HCT116 (cell line): ENCODE measurements at regions not wholly inside any gene's neighbourhood (a gene's known extent, or its start where the extent isn't known, plus 50 kb on each side); places are given as distances from the start of the nearest gene placed in this dataset.

ENCODE experiments used
- ATAC-seq: fragments of 200-7000 bp; cut with Tn5 transposase; 2 replicates; pipeline ENCODE4 v1.9.1; 2020; ENCODE audit warnings: mild to moderate bottlenecking, moderate library complexity
- BruUV-seq: library from RNA; stranded (reverse); fragments of 400-500 nt; replicated peaks from 2 replicates; lab custom pipeline; 2021; lab: Mats Ljungman, UMichigan
- CTCF ChIA-PET: fragments of 300-600 bp; sonication (Branson Sonifier 250); formaldehyde crosslinking; loops from one replicate; lab custom pipeline; 2021; ENCODE audit warnings: antibody characterized with exemption; lab: Charles Lee
- POLR2A ChIA-PET: fragments of 300-600, 350-600 bp; sonication (Branson Sonifier 250); formaldehyde crosslinking; loops from one replicate; lab custom pipeline; 2021; ENCODE audit warnings: antibody characterized with exemption; lab: Charles Lee
- RAD21 ChIA-PET, 2 experiments: fragments of 300-600 bp; sonication (Branson Sonifier 250); formaldehyde crosslinking; loops; one replicate each; lab custom pipeline; 2023; ENCODE audit warnings: low total read pairs in 2 of 2; ENCODE audit not compliant: uncharacterized antibody in 2 of 2, unreplicated experiment in 2 of 2, low non-redundant PET in 1 of 2; lab: Charles Lee
- DNase-seq: peaks from one replicate; pipeline ENCODE4 v3.0.0-alpha.2; 2010; ENCODE audit warnings: low read depth, low spot score
- H2AFZ ChIP-seq: fragments of 200-600 bp; shearing (Covaris generic), sonication (generic); 2 replicates; pipeline ENCODE4 v1.6.1; 2017; ENCODE audit warnings: low read depth, mixed run types, mixed read lengths, antibody characterized with exemption, low read length; ENCODE audit not compliant: poor library complexity, severe bottlenecking
- H3K27ac ChIP-seq: 2 replicates; pipeline ENCODE4 v1.5.1; 2012; ENCODE audit warnings: low read depth, low read length
- H3K27me3 ChIP-seq: fragments of 200-600 bp; sonication (generic); 2 replicates; pipeline ENCODE4 v1.6.1; 2016; ENCODE audit warnings: mixed run types, low read length, mixed read lengths; ENCODE audit not compliant: insufficient read depth
- H3K36me3 ChIP-seq, 2 experiments: fragments of 200-500 bp in 1 of 2; fragments of 200-600 bp in 1 of 2; sonication (Bioruptor generic) in 1 of 2; sonication (generic) in 1 of 2; 2 replicates each; pipeline versions ENCODE4 v1.5.1 to v1.6.1; 2014 to 2016; ENCODE audit warnings: low read length in 2 of 2, inconsistent platforms in 1 of 2, mixed read lengths in 1 of 2, mixed run types in 1 of 2; ENCODE audit not compliant: insufficient read depth in 2 of 2, control insufficient read depth in 1 of 2
- H3K4me1 ChIP-seq, 2 experiments: fragments of 200-600 bp in 1 of 2; sonication (generic) in 1 of 2; 2 replicates each; pipeline versions ENCODE4 v1.5.1 to v1.6.1; 2012 to 2017; ENCODE audit warnings: low read length in 2 of 2, inconsistent platforms in 1 of 2, mild to moderate bottlenecking in 1 of 2, mixed read lengths in 1 of 2, mixed run types in 1 of 2, moderate library complexity in 1 of 2; ENCODE audit not compliant: insufficient read depth in 2 of 2, control insufficient read depth in 1 of 2
- H3K4me2 ChIP-seq: fragments of 200-600 bp; sonication (generic); 2 replicates; pipeline ENCODE4 v1.6.1; 2017; ENCODE audit warnings: mixed run types, low read length, mixed read lengths
- H3K4me3 ChIP-seq, 2 experiments: fragments of 200-600 bp in 1 of 2; sonication (generic) in 1 of 2; replicated peaks in 1 of 2; 2 replicates each; pipeline ENCODE4 v1.5.1; 2011 to 2016; ENCODE audit warnings: low read length in 2 of 2, control low read depth in 1 of 2, low read depth in 1 of 2, mild to moderate bottlenecking in 1 of 2, mixed read lengths in 1 of 2, mixed run types in 1 of 2
- H3K79me2 ChIP-seq: fragments of 200-600 bp; sonication (generic); 2 replicates; pipeline ENCODE4 v1.6.1; 2017; ENCODE audit warnings: mild to moderate bottlenecking, mixed run types, low read length, moderate library complexity, mixed read lengths; ENCODE audit not compliant: insufficient read depth
- H3K9ac ChIP-seq: fragments of 200-600 bp; sonication (generic); 2 replicates; pipeline ENCODE4 v1.6.1; 2016; ENCODE audit warnings: low read length, mixed read lengths
- H3K9me2 ChIP-seq: fragments of 200-600 bp; sonication (generic), shearing (Covaris generic); 2 replicates; pipeline ENCODE4 v1.6.1; 2017; ENCODE audit warnings: mixed run types, mild to moderate bottlenecking, moderate library complexity; ENCODE audit not compliant: insufficient read depth
- H3K9me3 ChIP-seq, 2 experiments: fragments of 200-500 bp in 1 of 2; fragments of 200-600 bp in 1 of 2; sonication (Bioruptor generic) in 1 of 2; sonication (generic) in 1 of 2; 2 replicates each; pipeline ENCODE4 v1.6.1; 2014 to 2017; ENCODE audit warnings: low read length in 2 of 2, mixed read lengths in 2 of 2, inconsistent platforms in 1 of 2, low read depth in 1 of 2, mild to moderate bottlenecking in 1 of 2, mixed run types in 1 of 2, moderate library complexity in 1 of 2; ENCODE audit not compliant: control insufficient read depth in 1 of 2, insufficient read depth in 1 of 2
- H4K20me1 ChIP-seq: fragments of 200-600 bp; sonication (generic), shearing (Covaris generic); 2 replicates; pipeline ENCODE4 v1.6.1; 2017; ENCODE audit warnings: mixed run types, mild to moderate bottlenecking, moderate library complexity; ENCODE audit not compliant: insufficient read depth
- CBX3 ChIP-seq: IDR thresholded peaks from 2 replicates; pipeline ENCODE4 v1.6.1; 2012; ENCODE audit warnings: low read depth
- EGR1 ChIP-seq: IDR thresholded peaks from 2 replicates; pipeline ENCODE4 v1.6.1; 2012; ENCODE audit warnings: low read depth
- JUND ChIP-seq: IDR thresholded peaks from 2 replicates; pipeline ENCODE4 v1.6.1; 2012
- POLR2AphosphoS5 ChIP-seq: IDR thresholded peaks from 2 replicates; pipeline ENCODE4 v1.6.1; 2011; ENCODE audit warnings: mild to moderate bottlenecking, low read depth, low read length, moderate library complexity
- SIN3A ChIP-seq: IDR thresholded peaks from 2 replicates; pipeline ENCODE4 v1.6.1; 2012; ENCODE audit warnings: low read depth
- TCF7L2 ChIP-seq: IDR thresholded peaks from 2 replicates; pipeline ENCODE4 v1.7.0; 2011; ENCODE audit warnings: borderline replicate concordance, inconsistent platforms; ENCODE audit not compliant: insufficient read depth, insufficient read length; ENCODE audit errors: extremely low read depth
- intact Hi-C: fragments of 100-400 bp; cut with micrococcal nuclease; formaldehyde crosslinking; loops from 2 replicates; pipeline ENCODE4 v1.10.0; 2022
- TF ChIP-seq, protein P1 (sequence below): IDR thresholded peaks from 2 replicates; pipeline ENCODE4 v1.6.1; 2012; ENCODE audit warnings: low read depth

DNA sequence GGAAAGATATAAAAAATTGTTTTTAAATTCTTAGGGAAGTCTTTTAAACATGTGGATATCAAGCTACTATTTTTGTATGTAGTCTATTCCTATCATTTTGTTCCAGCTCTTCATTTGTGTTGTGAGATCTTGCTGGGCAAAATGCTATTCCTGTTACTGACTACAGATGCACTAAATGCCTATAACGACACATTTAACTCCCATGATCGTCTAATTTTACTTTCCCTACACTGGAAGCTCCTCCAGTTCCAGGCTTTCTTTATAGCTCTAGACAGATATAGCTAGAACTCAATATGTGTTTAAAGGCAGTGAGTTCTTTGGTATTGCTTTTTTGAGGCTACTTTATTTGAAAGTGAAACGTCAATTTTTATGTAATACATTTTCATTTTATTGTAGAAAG is 971.5 kb upstream of the CITED2 start:
- H3K4me2 ChIP-seq: no peak overlapping the region
- RAD21 ChIA-PET: no interaction called here
- no peak overlapping the region for H3K4me3 ChIP-seq
- H4K20me1 ChIP-seq: no peaks in the 10 kb centered on the region
- H3K27me3 ChIP-seq: no peaks in the 10 kb centered on the region
- H3K9me3 ChIP-seq: no peaks in the 10 kb centered on the region
- H3K9me2 ChIP-seq: no peaks in the 10 kb centered on the region
- TF ChIP-seq, protein P1, sequence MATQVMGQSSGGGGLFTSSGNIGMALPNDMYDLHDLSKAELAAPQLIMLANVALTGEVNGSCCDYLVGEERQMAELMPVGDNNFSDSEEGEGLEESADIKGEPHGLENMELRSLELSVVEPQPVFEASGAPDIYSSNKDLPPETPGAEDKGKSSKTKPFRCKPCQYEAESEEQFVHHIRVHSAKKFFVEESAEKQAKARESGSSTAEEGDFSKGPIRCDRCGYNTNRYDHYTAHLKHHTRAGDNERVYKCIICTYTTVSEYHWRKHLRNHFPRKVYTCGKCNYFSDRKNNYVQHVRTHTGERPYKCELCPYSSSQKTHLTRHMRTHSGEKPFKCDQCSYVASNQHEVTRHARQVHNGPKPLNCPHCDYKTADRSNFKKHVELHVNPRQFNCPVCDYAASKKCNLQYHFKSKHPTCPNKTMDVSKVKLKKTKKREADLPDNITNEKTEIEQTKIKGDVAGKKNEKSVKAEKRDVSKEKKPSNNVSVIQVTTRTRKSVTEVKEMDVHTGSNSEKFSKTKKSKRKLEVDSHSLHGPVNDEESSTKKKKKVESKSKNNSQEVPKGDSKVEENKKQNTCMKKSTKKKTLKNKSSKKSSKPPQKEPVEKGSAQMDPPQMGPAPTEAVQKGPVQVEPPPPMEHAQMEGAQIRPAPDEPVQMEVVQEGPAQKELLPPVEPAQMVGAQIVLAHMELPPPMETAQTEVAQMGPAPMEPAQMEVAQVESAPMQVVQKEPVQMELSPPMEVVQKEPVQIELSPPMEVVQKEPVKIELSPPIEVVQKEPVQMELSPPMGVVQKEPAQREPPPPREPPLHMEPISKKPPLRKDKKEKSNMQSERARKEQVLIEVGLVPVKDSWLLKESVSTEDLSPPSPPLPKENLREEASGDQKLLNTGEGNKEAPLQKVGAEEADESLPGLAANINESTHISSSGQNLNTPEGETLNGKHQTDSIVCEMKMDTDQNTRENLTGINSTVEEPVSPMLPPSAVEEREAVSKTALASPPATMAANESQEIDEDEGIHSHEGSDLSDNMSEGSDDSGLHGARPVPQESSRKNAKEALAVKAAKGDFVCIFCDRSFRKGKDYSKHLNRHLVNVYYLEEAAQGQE: no peak
- TF ChIP-seq JUND (no peak), SIN3A (no peak), POLR2AphosphoS5 (no peak), CBX3 (no peak), TCF7L2 (no peak), EGR1 (no peak)
- ATAC-seq (no peak), DNase-seq (no peak)
- POLR2A ChIA-PET: no interaction called here
- CTCF ChIA-PET: interaction anchor here (1.0 kb wide), 1 partner anchor 293 kb away, joined by 3 read pairs; no protein-coding TSS in a partner anchor
- H3K4me1 ChIP-seq: no peaks in the 10 kb centered on the region
- no TSS peak for BruUV-seq
- no peaks in the 10 kb centered on the region for H3K79me2 ChIP-seq
- no peak overlapping the region for H3K27ac ChIP-seq
- intact Hi-C loops: no loop called here
- no peak overlapping the region for H2AFZ ChIP-seq
- no peak overlapping the region for H3K9ac ChIP-seq
- H3K36me3 ChIP-seq: no peaks in the 10 kb centered on the region
